ENCODE measurements at regions not wholly inside any gene's neighbourhood (a gene's known extent, or its start where the extent isn't known, plus 50 kb on each side); places are given as distances from the start of the nearest gene placed in this dataset.

GRCh38 chr5:86735370-86735769 is 117.6 kb downstream of the COX7C start:
- Histone ChIP-seq H3K9ac (ENCODE audit: low read length) (no peak overlapping the region), H3K79me2 (ENCODE audit: insufficient read depth, low read length) (no peaks in the 10 kb centered on the region), H3F3A (ENCODE audit: insufficient read depth) (no peaks in the 10 kb centered on the region), H3K36me3 (ENCODE audit: low read length) (no peaks in the 10 kb centered on the region), H2AFZ (ENCODE audit: low read depth, low read length, severe bottlenecking) (no peak overlapping the region), H3K4me2 (ENCODE audit: low read depth, low read length, poor library complexity, severe bottlenecking) (no peak overlapping the region), H3K4me3 (ENCODE audit: insufficient read depth, low read length, poor library complexity, severe bottlenecking) (no peak overlapping the region), H3K9me3 (ENCODE audit: insufficient read depth, low read length) (no peaks in the 10 kb centered on the region), H4K20me1 (ENCODE audit: low read depth, low read length) (no peaks in the 10 kb centered on the region), H3K27ac (ENCODE audit: low read depth, low read length) (no peak overlapping the region), H3K9me2 (replicated peaks; ENCODE audit: insufficient read depth, low read length) (no peaks in the 10 kb centered on the region), H3K27me3 (ENCODE audit: low read length) (no peaks in the 10 kb centered on the region)
- TF ChIP-seq, protein P1, sequence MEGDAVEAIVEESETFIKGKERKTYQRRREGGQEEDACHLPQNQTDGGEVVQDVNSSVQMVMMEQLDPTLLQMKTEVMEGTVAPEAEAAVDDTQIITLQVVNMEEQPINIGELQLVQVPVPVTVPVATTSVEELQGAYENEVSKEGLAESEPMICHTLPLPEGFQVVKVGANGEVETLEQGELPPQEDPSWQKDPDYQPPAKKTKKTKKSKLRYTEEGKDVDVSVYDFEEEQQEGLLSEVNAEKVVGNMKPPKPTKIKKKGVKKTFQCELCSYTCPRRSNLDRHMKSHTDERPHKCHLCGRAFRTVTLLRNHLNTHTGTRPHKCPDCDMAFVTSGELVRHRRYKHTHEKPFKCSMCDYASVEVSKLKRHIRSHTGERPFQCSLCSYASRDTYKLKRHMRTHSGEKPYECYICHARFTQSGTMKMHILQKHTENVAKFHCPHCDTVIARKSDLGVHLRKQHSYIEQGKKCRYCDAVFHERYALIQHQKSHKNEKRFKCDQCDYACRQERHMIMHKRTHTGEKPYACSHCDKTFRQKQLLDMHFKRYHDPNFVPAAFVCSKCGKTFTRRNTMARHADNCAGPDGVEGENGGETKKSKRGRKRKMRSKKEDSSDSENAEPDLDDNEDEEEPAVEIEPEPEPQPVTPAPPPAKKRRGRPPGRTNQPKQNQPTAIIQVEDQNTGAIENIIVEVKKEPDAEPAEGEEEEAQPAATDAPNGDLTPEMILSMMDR (IDR thresholded peaks at IDR 0.05; ENCODE audit: insufficient read depth, low read length, poor library complexity, severe bottlenecking) = no peak
- TF ChIP-seq EZH2phosphoT487 (conservative IDR thresholded peaks at IDR 0.05; ENCODE audit: low read length) = no peak

- Histone ChIP-seq H3K4me2 (ENCODE audit: low read depth, low read length, poor library complexity, severe bottlenecking) (no peak overlapping the region), H3K9ac (ENCODE audit: low read length) (no peak overlapping the region), H3K79me2 (ENCODE audit: insufficient read depth, low read length) (no peaks in the 10 kb centered on the region), H3K9me3 (ENCODE audit: insufficient read depth, low read length) (no peaks in the 10 kb centered on the region), H3F3A (ENCODE audit: insufficient read depth) (no peaks in the 10 kb centered on the region), H3K4me3 (ENCODE audit: insufficient read depth, low read length, poor library complexity, severe bottlenecking) (no peak overlapping the region), H2AFZ (ENCODE audit: low read depth, low read length, severe bottlenecking) (no peak overlapping the region), H4K20me1 (ENCODE audit: low read depth, low read length) (no peaks in the 10 kb centered on the region), H3K27ac (ENCODE audit: low read depth, low read length) (no peak overlapping the region), H3K9me2 (replicated peaks; ENCODE audit: insufficient read depth, low read length) (no peaks in the 10 kb centered on the region), H3K36me3 (ENCODE audit: low read length) (no peaks in the 10 kb centered on the region), H3K27me3 (ENCODE audit: low read length) (no peaks in the 10 kb centered on the region)
- no peak for TF ChIP-seq EZH2phosphoT487 (conservative IDR thresholded peaks at IDR 0.05; ENCODE audit: low read length)
- TF ChIP-seq, protein P1 (IDR thresholded peaks at IDR 0.05; ENCODE audit: insufficient read depth, low read length, poor library complexity, severe bottlenecking) = no peak
Observed at GRCh38 chr5:86737579-86737978, 119.8 kb downstream of the COX7C start.

DNA sequence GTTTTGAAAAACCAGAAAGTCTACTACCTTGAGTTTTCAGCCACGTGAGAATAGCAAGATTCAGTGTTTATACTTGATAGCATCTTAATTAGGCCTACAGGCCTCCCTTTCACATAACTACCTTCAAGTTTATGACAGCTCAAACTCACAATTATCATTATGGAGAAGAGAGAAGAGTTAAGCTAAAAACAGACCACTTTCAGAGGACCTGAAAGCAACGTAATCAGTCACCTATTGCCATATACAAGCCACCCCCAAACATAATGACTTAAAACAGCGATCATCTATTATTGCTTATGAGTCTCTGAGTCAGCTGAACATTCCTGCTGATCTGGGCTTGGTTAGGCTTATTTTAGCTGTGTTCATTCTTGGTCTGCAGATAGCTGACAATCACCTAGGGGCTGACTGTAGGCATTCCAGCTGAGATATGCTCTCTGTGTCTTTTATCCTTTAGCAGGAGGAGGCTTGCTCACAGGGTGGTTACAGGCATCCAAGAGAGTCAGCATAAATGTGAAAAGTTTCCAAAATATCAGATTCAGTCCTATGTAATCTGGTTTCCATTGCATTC is 130.9 kb downstream of the COX7C start:
- Histone ChIP-seq H3K36me3 (ENCODE audit: low read length) (no peaks in the 10 kb centered on the region), H2AFZ (ENCODE audit: low read depth, low read length, severe bottlenecking) (no peak overlapping the region), H3K9me2 (replicated peaks; ENCODE audit: insufficient read depth, low read length) (no peaks in the 10 kb centered on the region), H3K9ac (ENCODE audit: low read length) (no peak overlapping the region), H3K27me3 (ENCODE audit: low read length) (no peaks in the 10 kb centered on the region), H4K20me1 (ENCODE audit: low read depth, low read length) (no peaks in the 10 kb centered on the region), H3F3A (ENCODE audit: insufficient read depth) (no peaks in the 10 kb centered on the region), H3K27ac (ENCODE audit: low read depth, low read length) (no peak overlapping the region), H3K9me3 (ENCODE audit: insufficient read depth, low read length) (no peaks in the 10 kb centered on the region), H3K4me2 (ENCODE audit: low read depth, low read length, poor library complexity, severe bottlenecking) (no peak overlapping the region), H3K79me2 (ENCODE audit: insufficient read depth, low read length) (no peaks in the 10 kb centered on the region), H3K4me3 (ENCODE audit: insufficient read depth, low read length, poor library complexity, severe bottlenecking) (no peak overlapping the region)
- TF ChIP-seq, protein P1 (IDR thresholded peaks at IDR 0.05; ENCODE audit: insufficient read depth, low read length, poor library complexity, severe bottlenecking) = no peak
- TF ChIP-seq EZH2phosphoT487 (conservative IDR thresholded peaks at IDR 0.05; ENCODE audit: low read length) = no peak
